COR-L47 (cell line): ENCODE measurements at regions not wholly inside any gene's neighbourhood (a gene's known extent, or its start where the extent isn't known, plus 50 kb on each side); places are given as distances from the start of the nearest gene placed in this dataset.

Experiments
- DNase-seq: peaks from one replicate; lab custom pipeline; 2025; lab: John Stamatoyannopoulos, UW

GRCh38 chr3:21357241-21357640, 393.8 kb downstream of the ZNF385D start:
- DNase-seq: no peak

DNA sequence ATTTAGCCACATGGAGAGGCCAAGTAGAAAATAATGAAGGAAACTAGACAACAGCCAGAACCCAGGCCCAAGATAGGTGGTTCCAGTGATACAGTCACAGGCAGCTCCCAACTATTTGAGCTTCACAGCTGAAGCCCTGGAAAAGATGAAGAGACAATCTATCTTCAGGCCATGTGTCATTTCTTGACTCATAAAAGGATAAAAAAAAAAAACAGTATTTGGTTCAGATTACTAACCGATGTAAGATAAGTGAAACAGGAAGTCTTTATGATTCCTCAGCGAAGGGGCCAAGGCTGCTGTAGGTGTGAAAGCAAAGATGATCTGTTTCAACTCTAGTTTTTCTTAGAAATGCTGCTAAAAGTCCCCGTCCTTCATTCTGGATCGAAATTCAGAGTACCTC, 394.6 kb downstream of the ZNF385D start:
- no peak for DNase-seq

- no peak for DNase-seq
Measured at GRCh38 chr3:21345382-21345976, 405.5 kb downstream of the ZNF385D start.

- no peak for DNase-seq
Measured at GRCh38 chr3:21331857-21332256, 419.2 kb downstream of the ZNF385D start.

DNA sequence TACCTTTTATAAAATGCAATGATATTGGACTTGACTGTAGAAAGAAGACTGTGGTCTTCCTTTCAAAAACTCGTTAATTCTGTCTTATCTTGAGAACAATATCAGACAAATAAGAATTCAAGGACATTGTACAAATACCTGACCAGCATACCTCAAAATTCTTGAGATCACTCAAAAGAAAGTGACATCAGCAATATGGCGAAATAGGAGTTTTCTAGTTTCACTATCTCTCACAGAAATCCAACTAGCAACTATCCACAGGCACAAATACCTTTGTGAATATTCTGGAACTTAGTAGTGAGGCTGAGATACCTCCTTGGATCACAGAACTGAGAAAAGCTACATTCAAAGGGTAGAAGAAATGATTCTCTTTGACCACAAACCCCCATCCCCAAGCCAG, 419.7 kb downstream of the ZNF385D start:
- no peak for DNase-seq

- DNase-seq: no peak
Measured at GRCh38 chr3:21330293-21330692, 420.7 kb downstream of the ZNF385D start.

GRCh38 chr3:21328711-21329390, 422.2 kb downstream of the ZNF385D start:
- DNase-seq: no peak

DNA sequence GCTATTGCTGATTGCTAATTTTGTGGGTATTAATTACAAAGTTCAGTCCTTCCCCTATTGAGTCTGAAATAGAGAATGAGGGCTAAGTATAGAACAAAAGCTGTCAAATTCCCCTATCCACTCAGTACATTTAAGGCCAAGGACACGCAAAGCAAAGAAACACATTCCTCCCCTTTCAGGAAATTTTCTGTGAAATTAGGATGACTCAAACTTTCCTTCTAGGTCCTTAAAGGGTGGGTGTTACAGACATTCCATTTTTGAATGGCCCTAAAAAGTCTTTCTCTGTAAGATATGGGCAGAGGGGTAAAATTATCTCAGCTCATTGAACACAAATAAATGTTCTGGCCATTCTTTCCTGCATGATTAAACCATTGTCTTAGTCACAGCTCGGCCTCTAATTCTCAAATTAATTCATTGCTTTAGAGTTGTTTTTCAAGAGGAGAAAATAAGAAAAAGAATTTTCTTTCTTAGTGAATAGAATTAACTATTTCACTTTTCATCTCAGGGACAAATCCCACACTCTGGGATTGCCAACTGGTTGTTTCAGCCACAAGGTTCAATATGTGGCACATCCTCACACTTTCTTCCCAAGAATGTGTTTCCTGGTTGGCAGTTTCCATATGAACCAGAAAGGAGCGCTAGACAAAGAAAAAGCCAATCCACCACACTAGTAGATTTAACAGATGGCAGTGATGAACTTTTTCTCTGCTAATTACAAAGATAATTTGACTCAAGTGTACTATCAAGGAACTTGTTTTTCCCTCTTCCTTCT, 424.1 kb downstream of the ZNF385D start:
- DNase-seq: no peak

GRCh38 chr3:21314688-21315087, 436.3 kb downstream of the ZNF385D start:
- no peak for DNase-seq

- DNase-seq: no peak
Measured at GRCh38 chr3:21310891-21311290, 440.1 kb downstream of the ZNF385D start.

- no peak for DNase-seq
Measured at GRCh38 chr3:21310161-21310560, 440.8 kb downstream of the ZNF385D start.

GRCh38 chr3:21297304-21297703, 453.7 kb downstream of the ZNF385D start:
- no peak for DNase-seq

DNA sequence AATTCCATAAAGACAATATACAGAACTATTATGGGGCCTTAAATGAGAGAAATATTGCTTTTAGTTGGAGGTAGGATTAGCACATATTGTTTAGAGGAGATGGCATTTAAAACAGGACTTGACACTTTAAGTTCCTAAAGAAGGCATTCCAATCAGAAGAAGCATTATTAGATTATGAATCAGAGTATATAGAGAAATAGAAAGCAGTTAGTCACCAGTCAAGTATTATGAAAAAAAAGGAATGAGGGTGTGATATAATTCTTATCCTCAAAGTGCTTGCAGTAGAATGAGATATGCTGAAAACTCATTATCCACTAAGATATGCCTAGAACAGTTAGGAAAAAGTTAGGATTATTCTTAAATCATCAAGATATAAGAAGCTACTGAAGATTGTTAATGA, 456.2 kb downstream of the ZNF385D start:
- DNase-seq: no peak

DNA sequence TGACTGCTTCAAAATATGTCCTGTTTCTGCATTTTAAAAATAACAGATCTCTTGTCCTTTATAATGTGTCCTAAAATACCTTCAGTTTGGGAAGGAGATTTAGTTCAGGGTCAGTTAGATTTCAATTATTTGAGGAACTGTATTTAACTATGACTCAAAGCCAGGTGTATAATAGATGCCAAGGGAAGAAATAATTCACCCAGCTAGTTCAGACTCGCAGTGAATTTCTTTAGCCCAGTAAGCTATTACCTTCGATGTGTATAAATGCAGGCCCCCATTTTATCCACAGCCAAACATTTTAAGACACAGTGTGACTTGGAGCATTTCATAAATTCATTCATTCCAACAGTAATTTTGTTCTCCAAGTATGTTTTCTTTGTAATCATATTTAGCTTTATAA, 458.0 kb downstream of the ZNF385D start:
- DNase-seq: no peak

DNA sequence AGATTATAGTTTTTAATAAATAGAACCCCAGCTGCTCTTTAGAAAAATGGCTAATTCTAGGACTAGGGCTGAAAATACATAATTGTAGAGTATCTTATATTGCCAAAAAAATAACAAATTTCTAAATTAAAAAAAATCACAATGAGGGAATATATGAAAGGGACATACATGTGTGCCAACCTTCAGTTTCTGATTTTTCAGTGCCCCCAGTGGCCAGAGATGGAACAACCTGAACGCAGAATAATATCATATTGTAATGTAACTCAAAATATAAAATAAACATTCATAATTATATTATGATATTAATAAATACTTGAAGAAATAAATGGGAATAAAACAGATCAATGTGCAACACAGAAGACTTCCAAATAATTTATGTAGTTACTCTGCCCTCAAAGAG, 460.5 kb downstream of the ZNF385D start:
- no peak for DNase-seq

DNA sequence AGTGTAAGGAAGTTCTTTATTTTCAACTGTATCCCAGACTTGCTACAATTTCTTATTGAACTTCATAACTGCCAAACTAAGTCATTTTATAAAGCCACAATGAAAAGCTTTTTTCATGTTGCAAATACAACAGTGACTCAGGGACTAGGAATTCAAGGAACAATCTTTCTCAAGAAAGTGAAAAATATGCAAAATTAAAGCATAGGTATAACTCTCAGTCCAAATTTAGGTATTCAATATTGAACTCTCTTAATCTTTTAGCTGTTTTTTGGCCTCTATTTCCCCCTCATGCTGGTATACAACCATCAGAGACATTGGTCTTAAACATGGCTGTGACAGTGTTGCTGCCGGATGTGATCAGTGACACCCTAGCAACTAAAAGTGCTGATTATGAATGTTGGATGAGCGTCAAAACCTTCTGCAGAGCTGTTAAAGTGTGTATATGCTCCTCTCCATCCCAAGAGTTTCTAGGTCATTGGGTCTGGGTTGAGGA, 476.9 kb downstream of the ZNF385D start:
- DNase-seq: no peak

DNA sequence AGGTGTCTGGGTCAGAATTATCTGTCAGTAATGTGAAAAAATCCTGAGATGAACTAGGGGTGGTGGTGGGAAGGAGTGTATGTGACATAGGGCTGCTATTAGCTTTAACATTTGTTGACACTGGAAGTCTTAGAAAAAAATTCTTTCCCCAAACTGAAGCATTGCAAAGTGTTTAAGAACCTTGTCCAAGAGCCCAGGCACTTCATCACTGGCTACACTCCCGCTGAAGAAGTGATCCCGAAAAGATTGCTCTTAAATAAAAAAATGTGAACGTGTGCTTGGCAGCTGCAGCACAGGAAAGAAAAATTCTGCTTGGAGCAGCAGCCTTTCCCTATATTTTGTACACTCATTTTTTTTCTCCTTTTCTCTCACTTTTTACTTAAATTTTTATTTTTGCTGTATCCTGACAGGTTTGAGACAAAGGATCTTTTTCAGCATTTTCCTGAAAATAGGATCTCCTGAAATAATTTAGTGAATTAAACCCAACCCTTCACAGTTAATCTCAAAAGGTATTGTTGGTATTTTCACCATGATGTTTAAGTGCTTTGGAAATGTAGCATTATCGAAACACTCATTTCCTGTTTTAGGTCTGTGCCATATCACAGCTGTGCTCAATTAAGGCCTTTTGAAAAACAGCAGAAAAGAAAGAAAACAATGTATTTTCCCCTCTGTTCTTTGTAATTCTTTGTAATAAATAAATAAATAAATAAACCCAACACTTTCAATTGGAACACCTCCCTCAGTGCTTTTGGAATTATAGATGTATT, 477.6 kb downstream of the ZNF385D start:
- DNase-seq: no peak

- no peak for DNase-seq
Measured at GRCh38 chr3:21271606-21272016, 479.4 kb downstream of the ZNF385D start.

DNA sequence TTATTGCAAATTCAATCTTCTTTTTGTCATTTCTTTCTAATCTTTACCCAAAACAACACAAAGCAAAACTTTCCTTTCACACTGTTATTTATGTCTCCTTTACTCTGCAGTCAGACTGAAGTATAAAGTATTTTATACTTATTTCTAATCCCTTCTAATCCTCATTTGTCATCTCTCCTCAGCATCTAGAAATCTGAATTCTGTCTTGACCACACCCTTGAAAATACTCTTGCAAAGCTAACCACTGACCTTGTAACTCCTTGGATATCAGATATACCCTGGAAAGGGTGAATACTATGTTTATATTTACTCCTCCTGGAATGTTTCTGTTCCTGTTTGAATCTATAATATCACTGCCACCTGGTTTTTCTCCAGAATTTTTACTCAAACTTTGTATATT, 481.1 kb downstream of the ZNF385D start:
- no peak for DNase-seq

- DNase-seq: no peak
Measured at GRCh38 chr3:21260507-21260906, 490.5 kb downstream of the ZNF385D start.

DNA sequence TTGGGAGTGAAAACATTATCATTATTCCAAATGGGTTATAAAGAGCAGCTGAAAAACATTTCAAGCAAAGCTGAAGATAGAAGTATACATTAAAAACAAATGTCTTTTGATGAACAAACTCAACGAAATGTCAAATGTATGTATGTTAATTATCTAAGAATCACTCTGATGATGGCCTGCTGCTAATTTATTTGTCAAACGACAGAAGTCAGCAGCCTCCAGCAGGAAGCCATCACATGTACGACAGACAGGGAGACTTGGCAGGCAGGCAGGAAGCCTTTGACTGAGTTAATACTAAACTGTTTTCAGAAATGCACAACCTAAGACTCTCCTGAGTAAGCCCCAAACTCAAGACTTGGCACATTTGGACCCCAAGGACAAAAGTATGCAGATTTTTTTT, 491.1 kb downstream of the ZNF385D start:
- DNase-seq: no peak

GRCh38 chr3:21256932-21257331, 494.1 kb downstream of the ZNF385D start:
- peak; percentile 73 for DNase-seq
